GM20000 (cell line): ENCODE measurements at regions not wholly inside any gene's neighbourhood (a gene's known extent, or its start where the extent isn't known, plus 50 kb on each side); places are given as distances from the start of the nearest gene placed in this dataset.

Experiments
- DNase-seq: peaks from one replicate; pipeline ENCODE4 v3.0.0; 2012; ENCODE audit warnings: low spot score
- TF ChIP-seq, protein P1 (sequence below): IDR thresholded peaks from 2 replicates; pipeline ENCODE4 v1.5.1; 2012; ENCODE audit warnings: mild to moderate bottlenecking, control low read depth; ENCODE audit errors: extremely low read depth, missing control alignments

DNA sequence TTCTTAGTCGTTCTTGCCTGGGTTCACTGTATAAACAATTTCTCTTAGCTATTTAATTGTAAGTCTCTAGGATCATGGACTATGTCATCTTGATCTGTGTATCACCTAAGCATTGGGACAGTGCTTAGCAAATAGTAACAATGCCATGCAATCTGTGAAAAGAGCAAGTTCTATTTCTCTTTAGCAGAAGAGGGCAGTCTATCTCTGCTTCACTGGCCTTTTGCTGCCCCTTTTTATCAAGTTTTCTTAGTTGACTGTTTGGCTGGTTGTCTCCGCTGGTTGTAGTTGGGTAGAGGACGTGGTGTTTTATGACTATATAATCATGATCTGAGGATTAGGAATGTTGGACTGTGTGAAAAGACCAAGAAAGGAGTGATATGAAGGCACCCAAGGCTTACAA is 315.0 kb downstream of the JRKL start:
- TF ChIP-seq, protein P1, sequence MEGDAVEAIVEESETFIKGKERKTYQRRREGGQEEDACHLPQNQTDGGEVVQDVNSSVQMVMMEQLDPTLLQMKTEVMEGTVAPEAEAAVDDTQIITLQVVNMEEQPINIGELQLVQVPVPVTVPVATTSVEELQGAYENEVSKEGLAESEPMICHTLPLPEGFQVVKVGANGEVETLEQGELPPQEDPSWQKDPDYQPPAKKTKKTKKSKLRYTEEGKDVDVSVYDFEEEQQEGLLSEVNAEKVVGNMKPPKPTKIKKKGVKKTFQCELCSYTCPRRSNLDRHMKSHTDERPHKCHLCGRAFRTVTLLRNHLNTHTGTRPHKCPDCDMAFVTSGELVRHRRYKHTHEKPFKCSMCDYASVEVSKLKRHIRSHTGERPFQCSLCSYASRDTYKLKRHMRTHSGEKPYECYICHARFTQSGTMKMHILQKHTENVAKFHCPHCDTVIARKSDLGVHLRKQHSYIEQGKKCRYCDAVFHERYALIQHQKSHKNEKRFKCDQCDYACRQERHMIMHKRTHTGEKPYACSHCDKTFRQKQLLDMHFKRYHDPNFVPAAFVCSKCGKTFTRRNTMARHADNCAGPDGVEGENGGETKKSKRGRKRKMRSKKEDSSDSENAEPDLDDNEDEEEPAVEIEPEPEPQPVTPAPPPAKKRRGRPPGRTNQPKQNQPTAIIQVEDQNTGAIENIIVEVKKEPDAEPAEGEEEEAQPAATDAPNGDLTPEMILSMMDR = no peak
- DNase-seq = no peak

DNA sequence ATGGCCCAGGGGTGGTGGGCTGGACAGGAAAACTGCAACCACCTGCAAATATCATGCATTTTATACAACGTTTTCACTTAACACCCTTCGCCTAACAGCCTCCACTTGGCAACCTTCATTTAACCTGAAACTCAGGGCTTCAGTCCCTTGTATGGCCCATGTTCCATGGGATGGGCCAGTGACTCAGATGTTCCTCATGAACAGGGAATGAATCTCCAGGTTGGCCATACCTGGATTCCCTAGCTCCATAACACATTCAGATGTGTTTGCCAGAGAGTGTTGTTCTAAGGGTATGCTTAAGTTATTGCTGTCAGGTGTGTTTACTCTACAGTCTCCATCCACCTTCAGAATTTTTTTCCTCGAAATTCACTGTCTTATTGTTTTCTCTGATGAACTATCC is 316.9 kb downstream of the JRKL start:
- no peak for DNase-seq
- TF ChIP-seq, protein P1 = no peak

DNA sequence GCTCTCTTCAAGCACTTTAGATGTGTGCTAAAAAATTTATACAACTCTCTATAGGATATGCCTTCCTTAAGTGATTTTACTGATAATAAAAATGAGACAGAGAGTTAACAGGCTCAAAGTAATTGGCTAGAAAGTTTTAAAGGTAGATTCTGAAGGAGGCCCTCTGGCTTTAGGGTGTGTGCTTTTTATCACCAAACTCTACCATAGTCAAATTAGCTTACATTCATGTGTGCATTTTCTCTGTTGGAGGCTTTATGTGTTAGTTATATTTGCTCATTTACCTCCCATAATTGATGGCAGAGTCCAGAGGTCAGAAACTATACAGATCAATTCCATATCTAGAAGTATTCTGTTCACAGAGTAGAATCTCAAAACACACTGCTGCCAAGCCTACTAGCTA is 317.5 kb downstream of the JRKL start:
- DNase-seq = no peak
- TF ChIP-seq, protein P1 = no peak

DNA sequence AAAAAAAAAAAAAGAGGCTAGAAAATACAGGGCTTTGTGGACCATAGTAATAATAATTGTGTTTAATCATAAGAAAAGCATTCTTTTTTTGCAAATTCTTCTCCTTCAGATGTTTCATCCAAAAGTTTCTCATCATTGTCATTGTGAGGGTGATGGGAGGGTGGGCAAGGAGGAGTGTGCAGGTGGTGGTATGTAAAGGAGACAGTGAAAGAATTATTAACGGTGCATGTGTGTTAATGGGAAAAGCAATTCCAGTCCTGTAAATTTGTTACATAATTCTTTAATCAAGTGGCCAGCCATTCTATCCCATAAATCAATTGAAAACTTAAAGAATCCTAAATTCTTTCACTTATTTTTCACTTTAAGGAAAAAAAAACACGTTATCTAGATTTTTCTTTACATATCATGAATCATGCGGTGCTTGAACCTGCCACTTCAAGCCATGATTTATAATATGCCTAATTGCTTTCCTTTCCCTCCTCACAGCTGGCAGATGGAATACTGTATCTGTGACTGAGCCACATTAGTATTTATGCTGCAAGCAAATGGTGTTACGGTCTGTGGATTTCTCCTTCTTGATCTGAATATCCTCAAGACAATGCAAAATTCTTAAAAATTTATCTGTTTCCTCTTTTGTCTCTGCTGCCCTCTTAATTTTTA is 318.5 kb downstream of the JRKL start:
- DNase-seq = no peak
- TF ChIP-seq, protein P1 = no peak

DNA sequence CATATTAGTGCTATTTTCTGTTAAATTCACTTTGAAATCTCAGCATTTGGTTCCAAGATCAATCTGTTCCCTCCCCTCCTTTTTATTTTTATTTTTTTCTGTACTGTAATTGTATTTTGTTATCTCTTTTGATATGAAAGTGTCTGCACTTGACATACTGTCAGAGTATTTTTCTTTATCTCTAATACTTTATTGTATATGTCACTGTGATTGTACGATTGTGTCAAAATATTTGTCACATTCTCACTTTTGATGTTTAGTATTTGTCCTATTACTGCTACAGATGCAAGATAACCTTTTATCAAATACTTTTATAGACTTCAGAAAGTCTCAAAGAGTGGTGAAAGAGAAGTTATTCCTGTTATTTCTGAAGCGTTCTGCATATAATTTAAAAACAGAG is 323.5 kb downstream of the JRKL start:
- no peak for DNase-seq
- TF ChIP-seq, protein P1 = no peak

DNA sequence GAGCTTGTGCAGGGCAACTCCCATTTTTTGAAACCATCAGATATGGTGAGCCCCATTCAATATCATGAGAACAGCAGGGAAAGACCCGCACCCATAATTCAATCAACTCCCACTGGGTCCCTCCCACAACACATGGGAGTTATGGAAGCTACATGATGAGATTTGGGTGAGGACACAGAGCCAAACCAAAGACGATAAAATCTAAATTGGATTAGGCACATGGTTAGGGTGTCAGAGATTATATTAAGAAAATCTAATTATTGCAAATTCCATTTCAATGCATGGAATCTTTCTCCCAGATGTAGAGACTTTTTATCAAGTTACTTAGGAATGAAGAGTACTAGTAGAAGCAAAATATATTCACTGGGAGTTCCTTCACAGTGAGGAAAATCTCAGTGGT is 324.9 kb downstream of the JRKL start:
- DNase-seq = no peak

DNA sequence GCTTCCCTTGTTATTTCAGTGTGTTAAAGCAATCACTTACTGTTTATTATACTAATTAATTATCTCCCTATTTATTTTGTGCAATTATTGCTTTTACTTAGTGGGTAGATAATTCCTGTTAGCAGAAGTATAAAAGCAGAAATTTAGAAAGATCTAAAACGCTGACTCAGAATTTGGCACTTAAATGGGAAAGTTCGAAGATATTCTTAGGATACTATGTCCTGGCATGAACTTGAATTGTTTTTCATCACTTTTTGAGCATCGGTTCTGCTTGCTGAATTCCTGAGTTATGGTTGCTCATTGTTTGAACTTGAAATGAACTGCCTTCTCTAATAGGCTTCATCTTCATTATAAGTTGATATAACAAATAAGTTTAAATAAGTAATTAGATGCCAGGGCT is 325.4 kb downstream of the JRKL start:
- TF ChIP-seq, protein P1 = no peak
- DNase-seq = no peak

More for the DNA sequence above, 324.9 kb downstream of the JRKL start:
- TF ChIP-seq, protein P1 = no peak
